Trophoblast cell (in vitro differentiated cells and primary cell): ENCODE measurements at regions not wholly inside any gene's neighbourhood (a gene's known extent, or its start where the extent isn't known, plus 50 kb on each side); places are given as distances from the start of the nearest gene placed in this dataset.

Experiments used
- DNase-seq, 2 donors: peaks; one replicate each; pipeline ENCODE4 v3.0.0-alpha.2; 2016
- H2AFZ ChIP-seq: 2 replicates; pipeline ENCODE4 v1.6.1; 2013; ENCODE audit warnings: low read length, moderate library complexity, mild to moderate bottlenecking; ENCODE audit not compliant: insufficient read depth, poor library complexity
- H2AK5ac ChIP-seq: 2 replicates; pipeline ENCODE4 v1.6.1; 2013; ENCODE audit warnings: mild to moderate bottlenecking, low read length
- H2BK120ac ChIP-seq: 2 replicates; pipeline ENCODE4 v1.6.1; 2013; ENCODE audit warnings: low read length, mild to moderate bottlenecking, moderate library complexity; ENCODE audit not compliant: insufficient read depth, poor library complexity
- H2BK12ac ChIP-seq: 2 replicates; pipeline ENCODE4 v1.6.1; 2013; ENCODE audit warnings: mild to moderate bottlenecking, low read length, moderate library complexity
- H2BK5ac ChIP-seq: 2 replicates; pipeline ENCODE4 v1.6.1; 2013; ENCODE audit warnings: low read length, low read depth, moderate library complexity, mild to moderate bottlenecking; ENCODE audit not compliant: poor library complexity
- H3K14ac ChIP-seq: 2 replicates; pipeline ENCODE4 v1.6.1; 2013; ENCODE audit warnings: mild to moderate bottlenecking, low read length
- H3K18ac ChIP-seq: 2 replicates; pipeline ENCODE4 v1.6.1; 2013; ENCODE audit warnings: mild to moderate bottlenecking, low read length
- H3K23ac ChIP-seq: 2 replicates; pipeline ENCODE4 v1.6.1; 2013; ENCODE audit warnings: low read length
- H3K27ac ChIP-seq: 2 replicates; pipeline ENCODE4 v1.5.1; 2013; ENCODE audit warnings: low read depth, mild to moderate bottlenecking, inconsistent platforms, low read length, moderate library complexity
- H3K27me3 ChIP-seq: 2 replicates; pipeline ENCODE4 v1.6.1; 2013; ENCODE audit warnings: inconsistent platforms, mild to moderate bottlenecking, low read length, moderate library complexity; ENCODE audit not compliant: insufficient read depth
- H3K36me3 ChIP-seq, 2 experiments: 1 replicate in 1 of 2; 2 replicates in 1 of 2; pipeline ENCODE4 v1.6.1; 2013; ENCODE audit warnings: low read length in 2 of 2, mild to moderate bottlenecking in 2 of 2, moderate library complexity in 1 of 2; ENCODE audit not compliant: insufficient read depth in 2 of 2, control insufficient read depth in 1 of 2
- H3K4ac ChIP-seq: 2 replicates; pipeline ENCODE4 v1.6.1; 2013; ENCODE audit warnings: low read depth, mild to moderate bottlenecking, low read length, moderate library complexity
- H3K4me1 ChIP-seq, 2 experiments: 1 replicate in 1 of 2; 2 replicates in 1 of 2; pipeline ENCODE4 v1.6.1; 2013; ENCODE audit warnings: low read length in 2 of 2, mild to moderate bottlenecking in 2 of 2, moderate library complexity in 1 of 2; ENCODE audit not compliant: insufficient read depth in 2 of 2, control insufficient read depth in 1 of 2
- H3K4me2 ChIP-seq: 2 replicates; pipeline ENCODE4 v1.6.1; 2013; ENCODE audit warnings: inconsistent platforms, mild to moderate bottlenecking, low read length, moderate library complexity
- H3K4me3 ChIP-seq: 2 replicates; pipeline ENCODE4 v1.5.1; 2013; ENCODE audit warnings: mild to moderate bottlenecking, low read depth, low read length, inconsistent platforms
- H3K79me1 ChIP-seq: one replicate; pipeline ENCODE4 v1.6.1; 2013; ENCODE audit warnings: low read length
- H3K79me2 ChIP-seq: 2 replicates; pipeline ENCODE4 v1.6.1; 2013; ENCODE audit warnings: low read length, mild to moderate bottlenecking; ENCODE audit not compliant: control insufficient read depth, insufficient read depth, poor library complexity
- H3K9ac ChIP-seq: 2 replicates; pipeline ENCODE4 v1.6.1; 2013; ENCODE audit warnings: mild to moderate bottlenecking, low read length
- H3K9me3 ChIP-seq: 2 replicates; pipeline ENCODE4 v1.6.1; 2013; ENCODE audit warnings: low read depth, mild to moderate bottlenecking, control low read depth, inconsistent platforms, low read length; ENCODE audit not compliant: insufficient read depth
- H4K12ac ChIP-seq: 2 replicates; pipeline ENCODE4 v1.6.1; 2013; ENCODE audit warnings: low read depth, mild to moderate bottlenecking, low read length, moderate library complexity
- H4K8ac ChIP-seq: 2 replicates; pipeline ENCODE4 v1.6.1; 2013; ENCODE audit warnings: low read depth, mild to moderate bottlenecking, low read length, moderate library complexity
- H4K91ac ChIP-seq: one replicate; pipeline ENCODE4 v1.6.1; 2013; ENCODE audit warnings: low read depth, mild to moderate bottlenecking, low read length, moderate library complexity
- WGBS: extraction: QIAGEN DNeasy Blood & Tissue Kit; methylation state at CpG from one replicate; pipeline ENCODE4 v1.1.7; 2013; ENCODE audit warnings: missing lambda C conversion rate; ENCODE audit not compliant: insufficient read length, insufficient coverage; ENCODE audit errors: extremely low coverage; 5-methylcytosine and 5-hydroxymethylcytosine counted together

DNA sequence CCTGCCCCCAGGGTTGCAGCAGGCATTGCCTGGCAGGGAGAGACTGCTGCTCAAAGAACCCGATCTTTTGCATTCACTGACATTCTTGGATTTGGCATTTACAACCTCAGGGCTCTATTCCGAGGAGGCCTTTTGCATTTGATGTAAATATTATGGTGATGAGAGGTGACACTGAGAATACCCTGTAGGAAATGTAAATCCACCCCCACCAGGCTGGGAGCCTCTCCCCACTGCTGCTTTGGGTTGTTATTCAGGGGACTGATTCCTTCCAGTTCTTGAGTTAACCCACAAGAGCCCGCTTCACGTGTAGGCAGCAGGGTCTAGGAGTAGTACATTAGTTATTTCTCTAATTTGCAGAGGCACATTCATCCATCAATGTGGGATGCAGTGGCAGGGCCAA is 55.5 kb upstream of the ARAP3 start:
- no peaks in the 10 kb centered on the region for H3K79me1 ChIP-seq
- no peaks in the 10 kb centered on the region for H3K9me3 ChIP-seq
- no peaks in the 10 kb centered on the region for H3K27me3 ChIP-seq
- H3K27ac ChIP-seq: no peak overlapping the region
- H2AK5ac ChIP-seq: no peak overlapping the region
- DNase-seq: no peak
- no peak overlapping the region for H4K8ac ChIP-seq
- H3K9ac ChIP-seq: no peak overlapping the region
- H2BK120ac ChIP-seq: no peak overlapping the region
- no peaks in the 10 kb centered on the region for H3K36me3 ChIP-seq
- H3K4me1 ChIP-seq: peaks cover 3 to 7% of the 10 kb centered on the region in 2 experiments
- H4K12ac ChIP-seq: no peak overlapping the region
- H3K4me2 ChIP-seq: no peak overlapping the region
- no peak overlapping the region for H4K91ac ChIP-seq
- H3K4ac ChIP-seq: no peak overlapping the region
- WGBS: no CpG with 5 or more reads among the region's 4 CpGs
- H3K18ac ChIP-seq: no peak overlapping the region
- H3K23ac ChIP-seq: no peak overlapping the region
- H2BK5ac ChIP-seq: no peak overlapping the region
- no peak overlapping the region for H2BK12ac ChIP-seq
- H3K79me2 ChIP-seq: no peaks in the 10 kb centered on the region
- H2AFZ ChIP-seq: no peak overlapping the region
- no peak overlapping the region for H3K14ac ChIP-seq
- no peak overlapping the region for H3K4me3 ChIP-seq

DNA sequence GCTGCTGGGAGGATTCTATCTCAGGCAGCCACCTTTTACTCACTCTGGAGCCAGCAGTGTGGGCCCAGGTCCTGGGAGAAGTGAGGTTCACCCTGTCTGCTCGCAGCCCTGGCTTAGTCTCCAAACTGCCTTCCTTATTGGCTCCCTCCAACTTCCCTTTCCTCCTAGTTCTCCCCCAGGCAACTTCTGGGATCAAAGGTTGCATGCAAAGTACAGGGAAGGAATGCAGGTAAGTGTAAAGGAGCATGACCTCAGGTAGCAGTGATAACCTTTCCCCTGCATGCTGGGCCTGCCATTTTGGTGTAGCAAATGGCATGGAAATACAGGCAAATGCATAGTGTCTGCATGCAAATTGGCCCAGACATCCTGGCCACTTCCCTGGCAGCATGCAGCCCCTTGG is 53.8 kb upstream of the ARAP3 start:
- no peak overlapping the region for H3K4me3 ChIP-seq
- H3K4me2 ChIP-seq: no peak overlapping the region
- no peak overlapping the region for H4K91ac ChIP-seq
- H3K4me1 ChIP-seq: peaks cover 3 to 7% of the 10 kb centered on the region in 2 experiments
- no peak overlapping the region for H3K14ac ChIP-seq
- no peak overlapping the region for H2BK12ac ChIP-seq
- H2BK120ac ChIP-seq: no peak overlapping the region
- no peak overlapping the region for H2AFZ ChIP-seq
- no peaks in the 10 kb centered on the region for H3K79me1 ChIP-seq
- no CpG with 5 or more reads among the region's 1 CpG for WGBS
- no peak for DNase-seq
- H3K27me3 ChIP-seq: no peaks in the 10 kb centered on the region
- no peaks in the 10 kb centered on the region for H3K9me3 ChIP-seq
- no peak overlapping the region for H3K9ac ChIP-seq
- no peak overlapping the region for H3K4ac ChIP-seq
- H4K8ac ChIP-seq: no peak overlapping the region
- H3K18ac ChIP-seq: no peak overlapping the region
- H3K36me3 ChIP-seq: no peaks in the 10 kb centered on the region
- H3K23ac ChIP-seq: no peak overlapping the region
- H2BK5ac ChIP-seq: no peak overlapping the region
- no peak overlapping the region for H4K12ac ChIP-seq
- H2AK5ac ChIP-seq: no peak overlapping the region
- no peaks in the 10 kb centered on the region for H3K79me2 ChIP-seq
- H3K27ac ChIP-seq: no peak overlapping the region

DNA sequence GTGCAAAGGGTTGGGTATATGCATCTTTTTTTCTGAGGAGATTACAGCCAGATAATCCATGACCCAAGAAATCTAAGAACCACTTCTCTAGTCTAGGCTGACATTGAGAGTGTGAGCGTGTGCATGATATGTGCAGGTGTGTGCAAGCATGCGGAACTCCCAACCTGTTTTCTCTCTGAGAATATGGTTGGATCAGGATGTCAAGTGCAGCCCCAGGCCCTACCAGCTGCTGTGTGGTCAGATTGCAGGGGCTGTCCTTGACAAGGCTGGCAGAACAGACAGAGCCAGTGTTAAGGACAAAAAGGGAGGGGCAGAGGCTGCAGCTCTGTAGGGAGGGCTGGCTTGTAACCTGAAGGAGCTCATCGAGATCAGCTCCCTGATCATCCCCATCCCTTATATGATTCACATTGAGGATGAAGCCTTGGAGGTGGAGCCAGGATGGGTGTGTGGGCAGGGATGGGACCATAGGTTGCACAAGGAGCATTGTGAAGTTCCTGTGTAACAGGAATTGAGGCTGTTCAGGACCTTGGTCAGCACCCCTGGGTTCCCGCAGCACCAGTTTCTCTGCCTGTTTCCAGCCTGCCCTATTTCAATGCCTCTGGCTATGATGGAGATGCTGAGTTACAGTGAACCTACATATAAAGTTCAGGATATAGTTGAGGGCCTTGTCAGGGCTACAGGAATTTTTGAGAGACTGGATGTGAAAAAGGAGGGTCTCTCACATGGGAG is 52.6 kb upstream of the ARAP3 start:
- Histone ChIP-seq H3K4ac (no peak overlapping the region), H3K4me3 (no peak overlapping the region), H4K8ac (no peak overlapping the region), H2AK5ac (no peak overlapping the region), H3K9me3 (no peaks in the 10 kb centered on the region), H3K27ac (no peak overlapping the region), H3K4me2 (no peak overlapping the region), H3K27me3 (peaks cover 3% of the 10 kb centered on the region), H2BK5ac (no peak overlapping the region), H3K14ac (no peak overlapping the region), H3K9ac (no peak overlapping the region), H4K91ac (no peak overlapping the region), H4K12ac (no peak overlapping the region), H3K79me1 (no peaks in the 10 kb centered on the region), H2BK120ac (no peak overlapping the region), H2AFZ (no peak overlapping the region), H3K36me3 (no peaks in the 10 kb centered on the region), H3K79me2 (no peaks in the 10 kb centered on the region), H3K18ac (no peak overlapping the region), H3K23ac (no peak overlapping the region), H3K4me1 (peaks cover 4 to 9% of the 10 kb centered on the region in 2 experiments), H2BK12ac (no peak overlapping the region)
- no CpG with 5 or more reads among the region's 4 CpGs for WGBS
- DNase-seq: peak; percentile 76 to 84

DNA sequence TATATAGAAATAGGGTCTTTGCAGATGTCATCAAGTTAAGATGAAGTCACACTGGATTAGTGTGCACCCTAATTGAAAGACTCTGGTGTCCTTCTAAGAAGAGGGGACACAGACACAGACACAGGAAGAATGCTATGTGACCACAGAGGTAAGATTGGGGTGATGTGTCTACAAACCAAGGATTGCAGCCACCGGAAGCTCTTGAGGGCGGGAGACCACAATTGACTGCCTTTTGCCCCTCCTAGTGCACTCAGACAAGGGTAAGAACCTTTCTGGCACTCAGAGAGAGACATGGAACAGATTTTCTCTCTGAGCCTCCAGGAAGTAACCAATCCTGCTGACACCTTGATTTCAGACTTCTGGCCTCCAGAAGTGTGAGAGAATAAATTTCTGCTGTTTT is 51.2 kb upstream of the ARAP3 start:
- no peaks in the 10 kb centered on the region for H3K79me1 ChIP-seq
- peaks cover 3% of the 10 kb centered on the region for H3K27me3 ChIP-seq
- WGBS: no CpG with 5 or more reads among the region's 2 CpGs
- no peak overlapping the region for H3K14ac ChIP-seq
- H3K4me1 ChIP-seq: peaks cover 5 to 9% of the 10 kb centered on the region in 2 experiments
- no peak for DNase-seq
- no peak overlapping the region for H2BK5ac ChIP-seq
- no peak overlapping the region for H3K27ac ChIP-seq
- H3K79me2 ChIP-seq: no peaks in the 10 kb centered on the region
- no peak overlapping the region for H3K9ac ChIP-seq
- H3K4me2 ChIP-seq: no peak overlapping the region
- H3K36me3 ChIP-seq: no peaks in the 10 kb centered on the region
- no peaks in the 10 kb centered on the region for H3K9me3 ChIP-seq
- H2AK5ac ChIP-seq: no peak overlapping the region
- H3K4me3 ChIP-seq: no peak overlapping the region
- no peak overlapping the region for H4K12ac ChIP-seq
- H2BK120ac ChIP-seq: no peak overlapping the region
- H4K8ac ChIP-seq: no peak overlapping the region
- no peak overlapping the region for H4K91ac ChIP-seq
- H3K4ac ChIP-seq: no peak overlapping the region
- no peak overlapping the region for H2AFZ ChIP-seq
- H3K18ac ChIP-seq: no peak overlapping the region
- H2BK12ac ChIP-seq: no peak overlapping the region
- H3K23ac ChIP-seq: no peak overlapping the region
